ENCODE measurements at regions not wholly inside any gene's neighbourhood (a gene's known extent, or its start where the extent isn't known, plus 50 kb on each side); places are given as distances from the start of the nearest gene placed in this dataset.

- no peak overlapping the region for H3K4me3 ChIP-seq (ENCODE audit: low read depth, low read length)
- no peak overlapping the region for H3K4me2 ChIP-seq (ENCODE audit: low read length)
Observed at GRCh38 chr17:54834086-54834485, 66.6 kb upstream of the TOM1L1 start.

DNA sequence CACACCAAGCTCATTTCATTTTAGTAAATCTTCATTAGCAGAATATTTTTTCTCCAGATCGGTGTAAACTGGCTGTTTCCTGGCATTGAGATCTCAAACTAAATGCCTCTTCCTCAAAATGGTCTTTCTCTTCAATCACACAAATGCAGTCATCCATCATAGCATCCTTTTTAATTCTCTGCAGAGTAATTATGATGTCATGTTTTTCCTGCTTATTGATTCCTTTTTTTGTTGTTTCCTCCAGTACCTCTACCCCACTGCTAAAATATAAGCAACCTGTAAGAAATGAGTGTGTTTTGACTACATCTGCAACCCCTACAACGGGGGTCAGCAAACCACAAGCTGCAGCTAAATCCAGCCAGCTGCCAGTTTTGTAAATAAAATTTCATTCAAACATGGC is 65.6 kb upstream of the TOM1L1 start:
- no peak overlapping the region for H3K4me2 ChIP-seq (ENCODE audit: low read length)
- no peaks in the 10 kb centered on the region for H3K27me3 ChIP-seq (ENCODE audit: control insufficient read depth, insufficient read depth, low read length)
- no peaks in the 10 kb centered on the region for H3K79me2 ChIP-seq
- no peak overlapping the region for H2AFZ ChIP-seq
- no peak for TF ChIP-seq CTCF (IDR thresholded peaks at IDR 0.05)
- no peaks in the 10 kb centered on the region for H3K9me3 ChIP-seq (ENCODE audit: control insufficient read depth, low read length)
- H3K36me3 ChIP-seq (ENCODE audit: control insufficient read depth, insufficient read depth, low read length) = no peaks in the 10 kb centered on the region
- H3K4me1 ChIP-seq = no peaks in the 10 kb centered on the region
- no peak overlapping the region for H3K27ac ChIP-seq
- H3K9ac ChIP-seq = no peak overlapping the region
- H3K4me3 ChIP-seq (ENCODE audit: low read depth, low read length) = no peak overlapping the region

More at GRCh38 chr17:54834086-54834485, 66.6 kb upstream of the TOM1L1 start:
- no peak overlapping the region for H3K9ac ChIP-seq
- no peaks in the 10 kb centered on the region for H3K79me2 ChIP-seq
- H3K36me3 ChIP-seq (ENCODE audit: control insufficient read depth, insufficient read depth, low read length) = no peaks in the 10 kb centered on the region
- H3K4me1 ChIP-seq = peaks cover 2% of the 10 kb centered on the region
- no peak overlapping the region for H2AFZ ChIP-seq
- TF ChIP-seq CTCF (IDR thresholded peaks at IDR 0.05) = no peak
- H3K9me3 ChIP-seq (ENCODE audit: control insufficient read depth, low read length) = no peaks in the 10 kb centered on the region
- no peaks in the 10 kb centered on the region for H3K27me3 ChIP-seq (ENCODE audit: control insufficient read depth, insufficient read depth, low read length)
- no peak overlapping the region for H3K27ac ChIP-seq

- Histone ChIP-seq H3K9me3 (ENCODE audit: control insufficient read depth, low read length) (no peaks in the 10 kb centered on the region), H3K27ac (no peak overlapping the region), H3K36me3 (ENCODE audit: control insufficient read depth, insufficient read depth, low read length) (no peaks in the 10 kb centered on the region), H3K9ac (no peak overlapping the region), H3K4me1 (peaks cover 8% of the 10 kb centered on the region), H3K79me2 (no peaks in the 10 kb centered on the region), H3K27me3 (ENCODE audit: control insufficient read depth, insufficient read depth, low read length) (no peaks in the 10 kb centered on the region), H3K4me3 (ENCODE audit: low read depth, low read length) (no peak overlapping the region), H2AFZ (no peak overlapping the region), H3K4me2 (ENCODE audit: low read length) (no peak overlapping the region)
- TF ChIP-seq CTCF (IDR thresholded peaks at IDR 0.05) = no peak
Observed at GRCh38 chr17:54836723-54837462, 63.8 kb upstream of the TOM1L1 start.

DNA sequence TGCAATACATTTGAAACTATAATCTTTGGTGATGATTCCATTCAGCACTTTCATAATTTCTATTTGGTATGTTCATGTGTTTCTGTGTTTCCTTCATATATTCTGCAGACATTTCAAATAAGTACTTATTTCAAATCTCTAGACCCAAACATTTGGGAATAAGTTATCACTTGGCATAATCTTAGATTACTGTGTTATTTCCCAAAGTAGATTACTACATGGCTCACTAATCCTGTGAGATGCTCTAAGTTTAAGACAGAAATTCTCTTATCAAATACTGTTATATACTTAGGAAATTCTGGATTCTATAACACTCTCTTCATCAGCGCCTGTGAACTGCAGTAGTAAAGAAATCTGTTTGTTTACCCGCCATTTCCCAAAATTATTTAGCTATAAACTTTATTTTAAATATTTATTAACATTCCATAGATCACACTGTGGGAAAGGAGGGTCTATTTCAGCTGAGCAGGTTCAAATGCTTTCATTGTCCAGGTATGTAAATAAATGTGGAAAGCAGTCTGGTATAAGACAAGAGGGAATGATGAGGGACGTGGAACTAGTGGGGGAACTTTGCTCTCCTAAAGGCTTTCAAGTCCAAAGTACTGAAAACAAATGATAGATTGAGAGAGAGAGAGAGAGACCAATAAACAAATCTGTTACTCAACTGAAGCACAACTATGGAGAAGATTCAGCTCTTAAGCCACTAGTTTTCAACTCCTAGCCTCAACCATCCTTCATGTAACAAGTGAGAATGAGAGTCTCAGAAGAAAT is 61.8 kb upstream of the TOM1L1 start:
- no peaks in the 10 kb centered on the region for H3K36me3 ChIP-seq (ENCODE audit: control insufficient read depth, insufficient read depth, low read length)
- H3K4me2 ChIP-seq (ENCODE audit: low read length) = no peak overlapping the region
- H3K79me2 ChIP-seq = no peaks in the 10 kb centered on the region
- peaks cover 8% of the 10 kb centered on the region for H3K4me1 ChIP-seq
- no peak for TF ChIP-seq CTCF (IDR thresholded peaks at IDR 0.05)
- H3K4me3 ChIP-seq (ENCODE audit: low read depth, low read length) = no peak overlapping the region
- H3K9ac ChIP-seq = no peak overlapping the region
- H3K27me3 ChIP-seq (ENCODE audit: control insufficient read depth, insufficient read depth, low read length) = no peaks in the 10 kb centered on the region
- no peaks in the 10 kb centered on the region for H3K9me3 ChIP-seq (ENCODE audit: control insufficient read depth, low read length)
- no peak overlapping the region for H2AFZ ChIP-seq
- H3K27ac ChIP-seq = no peak overlapping the region

All from parathyroid adenoma (tissue), 2 donors.